ENCODE measurements at regions not wholly inside any gene's neighbourhood (a gene's known extent, or its start where the extent isn't known, plus 50 kb on each side); places are given as distances from the start of the nearest gene placed in this dataset.
"Not testable (repeated sequence)": the region's sequence is repeated elsewhere in the genome, so short reads cannot be mapped to it uniquely, and the experiment has no call there.

- no peak for DNase-seq
Observed at GRCh38 chr16:35585411-35585810, 2126.0 kb downstream of the TP53TG3F start.

- DNase-seq: peak; percentile 4
Observed at GRCh38 chr16:35590913-35591312, 2131.5 kb downstream of the TP53TG3F start.

- DNase-seq: no peak
Observed at GRCh38 chr16:35596467-35596866, 2137.1 kb downstream of the TP53TG3F start.

GRCh38 chr16:35598696-35599332 lies 2139.4 kb downstream of the TP53TG3F start:
- no peak for DNase-seq

- DNase-seq: no peak
Observed at GRCh38 chr16:35599429-35600160, 2140.2 kb downstream of the TP53TG3F start.

- not testable (repeated sequence) for DNase-seq
Observed at GRCh38 chr16:35600161-35600555, 2140.7 kb downstream of the TP53TG3F start.

- no peak for DNase-seq
Observed at GRCh38 chr16:35602116-35602515, 2142.7 kb downstream of the TP53TG3F start.

GRCh38 chr16:35603371-35603770 lies 2144.0 kb downstream of the TP53TG3F start:
- not testable (repeated sequence) for DNase-seq

- no peak for DNase-seq
Observed at GRCh38 chr16:35605921-35606320, 2146.5 kb downstream of the TP53TG3F start.

- DNase-seq: not testable (repeated sequence)
Observed at GRCh38 chr16:35614883-35615282, 2155.5 kb downstream of the TP53TG3F start.

GRCh38 chr16:35619176-35619575 lies 2159.8 kb downstream of the TP53TG3F start:
- DNase-seq: not testable (repeated sequence)

- no peak for DNase-seq
Observed at GRCh38 chr16:35626041-35626440, 2166.6 kb downstream of the TP53TG3F start.

GRCh38 chr16:35628976-35629375 lies 2169.6 kb downstream of the TP53TG3F start:
- no peak for DNase-seq

- DNase-seq: no peak
Observed at GRCh38 chr16:35631261-35631945, 2172.0 kb downstream of the TP53TG3F start.

- no peak for DNase-seq
Observed at GRCh38 chr16:35636480-35637230, 2177.2 kb downstream of the TP53TG3F start.

- DNase-seq: no peak
Observed at GRCh38 chr16:35637683-35638082, 2178.3 kb downstream of the TP53TG3F start.

- DNase-seq: no peak
Observed at GRCh38 chr16:35639233-35640205, 2180.1 kb downstream of the TP53TG3F start.

- no peak for DNase-seq
Observed at GRCh38 chr16:35642322-35642835, 2183.0 kb downstream of the TP53TG3F start.

- no peak for DNase-seq
Observed at GRCh38 chr16:35651841-35652240, 2192.4 kb downstream of the TP53TG3F start.

GRCh38 chr16:35664091-35664693 lies 2204.8 kb downstream of the TP53TG3F start:
- no peak for DNase-seq

- DNase-seq: no peak
Observed at GRCh38 chr16:35685085-35685484, 2225.7 kb downstream of the TP53TG3F start.

All from NCI-H524 (cell line).